HFF-Myc (cell line): ENCODE measurements at regions not wholly inside any gene's neighbourhood (a gene's known extent, or its start where the extent isn't known, plus 50 kb on each side); places are given as distances from the start of the nearest gene placed in this dataset.

Experiments used
- DNase-seq: peaks from one replicate; pipeline ENCODE4 v3.0.0-alpha.2; 2011; ENCODE audit warnings: low read depth; ENCODE audit errors: extremely low read depth
- H3K4me3 ChIP-seq: replicated peaks from 2 replicates; pipeline ENCODE4 v1.5.1; 2011; ENCODE audit warnings: low read depth, mild to moderate bottlenecking, control low read depth, low read length
- CTCF ChIP-seq: IDR thresholded peaks from 2 replicates; pipeline ENCODE4 v1.5.1; 2012; ENCODE audit warnings: mild to moderate bottlenecking, low read depth, low read length, control low read depth; ENCODE audit errors: missing control alignments

- no peak for TF ChIP-seq CTCF
- no peak overlapping the region for H3K4me3 ChIP-seq
- DNase-seq = no peak
These were observed 246.0 kb upstream of the NAALADL2 start for GRCh38 chr3:174613173-174613572.

GRCh38 chr3:174614036-174614435 is 245.1 kb upstream of the NAALADL2 start:
- H3K4me3 ChIP-seq = no peak overlapping the region
- peak; percentile 15 for DNase-seq
- TF ChIP-seq CTCF = no peak

- no peak for TF ChIP-seq CTCF
- no peak overlapping the region for H3K4me3 ChIP-seq
- DNase-seq = no peak
These were observed 240.6 kb upstream of the NAALADL2 start for GRCh38 chr3:174618368-174619080.

DNA sequence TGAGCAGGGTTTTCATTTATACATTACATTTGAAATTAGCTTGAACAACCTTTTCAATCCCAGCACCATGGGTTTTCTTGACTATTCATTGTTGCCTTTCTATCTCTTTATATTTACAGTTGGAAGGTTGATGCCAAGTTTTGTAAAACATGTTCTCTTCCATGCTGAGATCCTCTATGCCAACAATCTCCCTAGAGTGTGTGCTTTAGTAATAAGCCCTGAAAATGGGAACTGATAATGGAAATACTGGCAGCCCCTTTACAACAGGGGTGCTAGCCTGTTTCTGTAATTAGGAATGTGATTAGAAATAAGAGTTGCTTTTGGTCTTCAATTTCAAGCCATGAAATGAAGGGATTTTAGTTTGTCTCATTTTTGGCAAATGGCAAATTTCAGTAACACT is 239.9 kb upstream of the NAALADL2 start:
- no peak overlapping the region for H3K4me3 ChIP-seq
- DNase-seq = no peak
- no peak for TF ChIP-seq CTCF

GRCh38 chr3:174620138-174620537 is 239.0 kb upstream of the NAALADL2 start:
- H3K4me3 ChIP-seq = no peak overlapping the region
- no peak for TF ChIP-seq CTCF
- no peak for DNase-seq

DNA sequence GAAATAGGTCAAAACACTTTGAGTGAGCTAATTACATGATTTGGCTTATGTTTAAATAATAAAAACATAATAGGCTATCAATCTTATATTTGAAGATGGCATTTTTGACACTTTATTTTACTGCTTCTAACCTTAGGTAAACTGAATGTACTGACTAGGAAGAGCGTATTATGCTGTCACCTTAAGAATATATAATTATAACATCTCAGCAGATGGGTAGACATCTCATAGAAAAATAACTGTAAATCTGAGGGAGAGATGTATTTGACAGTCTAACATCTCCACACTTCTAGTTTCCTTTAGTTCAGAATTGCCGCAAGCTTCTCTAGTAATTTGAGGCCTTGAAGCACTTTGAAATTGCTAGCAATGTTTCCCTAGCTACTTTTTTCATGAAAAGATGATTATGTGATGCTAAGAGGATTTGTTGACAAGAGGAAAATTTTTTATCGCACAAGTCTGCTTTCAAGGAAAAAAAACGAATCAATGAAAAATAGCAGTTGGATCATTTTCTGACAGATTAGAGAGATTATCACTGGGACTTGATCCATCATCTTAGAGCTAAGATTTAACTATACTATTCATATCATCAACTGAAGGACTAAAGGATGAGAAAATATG is 238.2 kb upstream of the NAALADL2 start:
- no peak for TF ChIP-seq CTCF
- DNase-seq = no peak
- no peak overlapping the region for H3K4me3 ChIP-seq
